Embryonic facial prominence (tissue), 1 donor: ENCODE measurements at regions not wholly inside any gene's neighbourhood (a gene's known extent, or its start where the extent isn't known, plus 50 kb on each side); places are given as distances from the start of the nearest gene placed in this dataset.
"Not testable (repeated sequence)": the region's sequence is repeated elsewhere in the genome, so short reads cannot be mapped to it uniquely, and the experiment has no call there.

Experiments
- DNase-seq: peaks from one replicate; pipeline ENCODE4 v3.0.0-alpha.2; 2016; ENCODE audit errors: extremely low spot score

GRCh38 chr14:48266201-48266600 lies 590.8 kb upstream of the MDGA2 start:
- not testable (repeated sequence) for DNase-seq

GRCh38 chr14:48261436-48261835 lies 586.0 kb upstream of the MDGA2 start:
- no peak for DNase-seq

DNA sequence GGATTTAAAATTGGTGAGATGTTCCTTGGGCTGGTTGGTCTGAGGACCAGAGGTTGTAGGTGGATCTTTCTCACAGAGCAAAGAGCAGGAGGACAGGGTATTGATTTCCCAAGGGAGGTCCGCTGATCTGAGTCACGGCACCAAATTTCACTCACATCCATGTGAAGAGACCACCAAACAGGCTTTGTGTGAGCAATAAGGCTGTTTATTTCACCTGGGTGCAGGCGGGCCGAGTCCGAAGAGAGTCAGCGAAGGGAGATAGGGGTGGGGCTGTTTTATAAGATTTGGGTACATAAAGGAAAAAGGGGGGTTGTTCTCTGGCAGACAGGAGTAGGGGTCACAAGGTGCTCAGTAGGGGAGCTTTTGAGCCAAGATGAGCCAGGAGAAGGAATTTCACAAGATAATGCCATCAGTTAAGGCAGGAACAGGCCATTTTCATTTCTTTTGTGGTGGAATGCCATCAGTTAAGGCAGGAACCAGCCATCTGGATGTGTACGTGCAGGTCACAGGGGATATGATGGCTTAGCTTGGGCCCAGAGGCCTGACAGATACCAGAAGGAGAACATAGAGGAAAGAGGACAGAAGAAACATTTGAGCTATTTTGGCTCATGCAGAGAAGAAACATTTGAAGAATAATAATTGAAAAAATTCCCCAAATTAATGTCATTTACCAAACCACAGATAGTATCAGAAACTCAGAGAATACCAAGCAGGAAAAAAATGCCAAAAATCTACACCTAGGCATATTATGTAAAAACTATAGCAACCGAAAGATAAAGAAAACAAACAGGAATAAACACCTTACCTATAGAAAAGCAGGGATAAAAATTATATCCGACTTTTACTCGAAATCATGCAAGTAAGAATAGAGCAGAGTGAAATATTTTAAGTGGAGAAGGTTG lies 585.2 kb upstream of the MDGA2 start:
- not testable (repeated sequence) for DNase-seq

- not testable (repeated sequence) for DNase-seq
Measured at GRCh38 chr14:48259876-48260275, 584.5 kb upstream of the MDGA2 start.

DNA sequence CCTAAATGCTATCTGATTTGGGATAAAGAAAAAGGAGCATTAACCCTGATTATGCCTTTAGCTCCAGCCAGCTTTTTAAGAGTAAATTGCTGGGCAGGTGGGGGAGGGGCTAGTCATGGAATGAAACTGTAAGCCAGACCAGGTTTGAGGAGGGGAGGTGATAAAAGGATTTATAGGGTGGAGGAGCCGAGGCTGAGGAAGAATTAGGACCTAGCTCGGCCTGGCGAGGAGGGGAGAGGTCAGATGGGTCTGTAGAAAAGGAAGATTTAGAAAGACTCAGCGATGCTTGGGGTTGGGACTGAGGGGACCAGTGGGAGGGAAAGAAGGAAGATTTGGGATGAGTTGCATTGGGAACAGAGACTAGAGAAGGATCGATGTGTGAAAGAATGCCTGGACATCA lies 583.8 kb upstream of the MDGA2 start:
- not testable (repeated sequence) for DNase-seq

- not testable (repeated sequence) for DNase-seq
Measured at GRCh38 chr14:48258703-48259102, 583.3 kb upstream of the MDGA2 start.

DNA sequence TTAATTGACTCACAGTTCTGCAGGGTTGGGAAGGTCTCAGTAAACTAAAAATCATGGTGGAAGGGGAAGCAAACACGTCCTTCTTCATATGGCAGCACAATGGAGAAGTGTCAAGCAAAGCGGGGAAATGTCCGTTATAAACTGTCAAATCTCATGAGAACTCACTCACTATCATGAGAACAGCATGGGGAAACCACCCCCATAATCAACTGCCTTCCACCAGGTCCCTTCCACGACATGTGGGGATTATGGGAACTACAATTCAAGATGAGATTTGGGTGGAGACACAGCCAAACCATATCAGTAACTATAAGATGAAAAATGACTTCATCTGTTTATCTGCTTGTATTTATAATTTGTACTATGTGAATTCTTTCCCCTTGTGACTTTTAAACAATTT lies 577.6 kb upstream of the MDGA2 start:
- DNase-seq: no peak

DNA sequence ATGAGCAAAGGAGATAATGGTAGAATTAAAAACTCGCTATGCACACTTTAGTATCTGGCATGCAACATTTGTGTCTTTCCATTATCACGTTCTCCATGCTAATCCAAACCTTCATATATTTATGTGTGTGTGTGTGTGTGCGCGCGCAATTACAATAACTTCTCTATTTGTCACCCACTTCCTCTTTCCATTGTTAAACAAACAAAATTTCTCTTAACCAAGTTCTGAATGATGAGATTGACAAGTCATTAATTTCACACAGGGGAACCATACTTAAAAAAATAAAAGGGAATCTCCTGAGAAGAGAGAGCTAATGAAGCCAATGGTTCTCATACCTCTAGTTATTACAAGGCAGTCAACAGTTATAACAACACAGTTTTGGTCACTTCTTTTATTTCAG lies 575.9 kb upstream of the MDGA2 start:
- DNase-seq: no peak

GRCh38 chr14:48250575-48250974 lies 575.2 kb upstream of the MDGA2 start:
- DNase-seq: no peak

GRCh38 chr14:48247977-48248376 lies 572.6 kb upstream of the MDGA2 start:
- no peak for DNase-seq

DNA sequence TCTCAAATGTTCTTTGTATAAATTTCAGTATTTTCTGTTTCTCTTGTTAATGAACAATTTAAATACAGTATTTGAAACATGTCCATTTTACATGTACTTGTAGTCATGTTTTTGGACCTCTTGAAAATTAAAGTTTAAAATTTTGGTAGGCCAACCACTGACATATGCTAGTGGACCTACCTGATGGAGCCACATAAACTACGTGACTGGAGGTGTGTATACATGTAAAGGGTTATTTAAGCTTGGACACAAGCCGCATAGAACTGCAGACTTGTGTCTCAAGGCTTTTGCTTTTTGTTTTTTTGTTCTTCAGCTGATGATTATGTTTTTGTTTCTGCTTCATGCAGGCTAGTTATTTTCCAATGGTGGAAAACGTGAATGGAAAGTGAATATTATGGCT lies 568.5 kb upstream of the MDGA2 start:
- DNase-seq: no peak

DNA sequence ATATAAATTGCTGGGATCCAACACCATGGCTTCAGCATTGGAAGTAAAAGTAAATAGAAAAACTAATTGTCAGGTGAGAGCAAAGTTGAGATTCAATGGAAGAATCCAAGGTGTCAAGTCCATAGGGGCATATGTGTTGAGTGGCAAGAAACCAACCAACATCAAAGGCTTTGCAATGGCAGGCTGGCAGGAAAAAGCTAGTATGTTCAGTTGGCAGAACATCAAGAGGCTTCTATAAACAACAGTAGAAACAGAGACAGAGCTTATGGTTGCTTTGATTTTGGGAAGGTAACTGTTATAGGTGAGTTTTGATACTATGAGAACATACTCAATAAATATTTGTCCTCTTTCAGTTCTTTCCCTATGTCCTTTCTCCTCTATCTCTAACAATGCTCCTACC lies 553.7 kb upstream of the MDGA2 start:
- no peak for DNase-seq

GRCh38 chr14:48193893-48194292 lies 518.5 kb upstream of the MDGA2 start:
- DNase-seq: no peak

DNA sequence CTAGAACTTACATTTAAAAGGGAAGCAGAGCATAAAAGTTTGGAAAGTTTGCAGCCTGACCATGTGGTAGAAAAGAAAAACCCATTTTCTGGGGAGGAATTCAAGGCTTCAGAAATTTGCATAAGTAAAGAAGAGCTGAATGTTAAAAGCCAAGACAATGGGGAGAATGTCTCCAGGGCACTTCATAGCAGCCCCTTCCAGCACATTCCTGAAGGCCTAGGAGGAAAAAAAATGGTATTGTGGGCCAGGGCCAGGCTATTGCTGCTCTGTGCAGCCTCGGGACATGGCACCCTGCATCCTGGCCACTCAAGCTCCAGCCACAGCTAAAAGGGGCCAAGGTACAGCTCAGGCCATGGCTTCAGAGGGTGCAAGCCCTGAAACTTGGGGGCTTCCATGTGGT lies 474.2 kb upstream of the MDGA2 start:
- DNase-seq: not testable (repeated sequence)

DNA sequence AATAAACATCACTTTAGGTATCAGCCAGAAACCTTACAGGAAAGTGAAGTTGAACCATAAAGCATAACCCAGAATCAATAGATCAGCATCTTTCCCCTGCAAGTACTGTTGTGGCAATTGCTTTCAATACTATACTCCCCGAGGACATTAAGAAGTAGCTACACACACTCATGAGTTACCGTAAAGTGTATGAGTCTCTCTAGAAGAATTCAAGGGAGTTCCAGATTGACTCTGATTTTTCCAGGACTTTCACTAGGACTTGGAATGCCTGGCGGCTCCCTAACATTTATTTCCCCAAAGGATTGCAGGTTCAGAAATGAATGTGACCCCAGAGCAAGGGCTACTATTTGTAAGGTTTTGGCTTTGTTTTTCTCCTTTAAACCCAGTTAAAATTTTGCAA lies 465.4 kb upstream of the MDGA2 start:
- DNase-seq: no peak

GRCh38 chr14:48129472-48129871 lies 454.1 kb upstream of the MDGA2 start:
- no peak for DNase-seq

DNA sequence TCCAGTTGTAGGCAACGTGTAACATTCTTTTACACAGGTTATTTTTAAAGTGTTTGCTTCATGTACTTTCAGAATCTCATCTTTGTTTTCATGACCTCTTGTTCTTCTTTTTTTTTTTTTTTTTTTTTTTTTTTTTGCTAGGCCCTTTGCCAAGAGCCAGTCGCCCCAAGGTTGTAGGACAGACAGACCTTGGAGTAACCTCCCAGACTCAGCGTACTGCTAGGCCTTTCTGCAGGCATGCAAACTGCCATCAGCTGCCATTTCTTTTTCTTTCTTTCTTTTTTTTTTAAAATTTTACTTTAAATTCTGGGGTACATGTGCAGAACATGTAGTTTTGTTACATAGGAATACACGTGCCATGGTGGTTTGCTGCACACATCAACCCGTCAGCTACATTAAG lies 452.3 kb upstream of the MDGA2 start:
- no peak for DNase-seq

DNA sequence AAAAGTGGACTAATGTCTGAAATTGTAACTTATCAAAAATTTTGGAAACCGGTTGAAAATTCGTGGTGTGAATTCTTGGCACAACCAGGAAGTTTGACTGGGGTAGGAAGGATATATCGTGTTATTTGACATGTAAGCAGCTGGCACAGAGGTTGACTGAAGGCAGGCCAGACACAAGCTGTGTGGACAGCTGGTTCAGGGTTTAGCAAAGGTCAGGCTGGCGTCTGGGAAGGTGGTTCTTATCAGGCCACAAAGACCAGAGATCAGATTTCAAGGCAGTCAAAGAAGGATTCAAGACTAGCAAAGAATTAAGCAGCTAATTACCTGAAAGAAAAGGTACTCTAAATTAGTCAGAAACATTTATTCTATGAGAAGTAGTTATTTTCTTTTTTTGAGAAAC lies 450.2 kb upstream of the MDGA2 start:
- no peak for DNase-seq

DNA sequence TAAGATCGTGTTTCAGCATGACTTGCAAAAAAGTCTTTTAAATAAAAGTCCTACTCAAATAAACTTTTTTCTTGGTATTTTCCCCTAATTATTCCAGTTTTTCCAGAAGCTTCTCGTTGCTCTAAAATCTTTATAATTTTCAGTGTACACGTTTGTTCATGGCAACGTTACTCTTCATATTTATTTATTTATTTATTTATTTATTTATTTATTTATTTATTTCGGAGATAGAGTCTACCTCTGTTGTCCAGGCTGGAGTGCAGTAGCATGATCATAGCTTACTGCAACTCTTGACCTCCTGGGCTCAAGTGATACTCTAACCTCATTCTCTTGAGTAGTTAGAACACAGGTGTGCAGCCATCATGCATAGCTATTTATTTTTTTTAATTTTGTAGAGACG lies 438.3 kb upstream of the MDGA2 start:
- DNase-seq: no peak

DNA sequence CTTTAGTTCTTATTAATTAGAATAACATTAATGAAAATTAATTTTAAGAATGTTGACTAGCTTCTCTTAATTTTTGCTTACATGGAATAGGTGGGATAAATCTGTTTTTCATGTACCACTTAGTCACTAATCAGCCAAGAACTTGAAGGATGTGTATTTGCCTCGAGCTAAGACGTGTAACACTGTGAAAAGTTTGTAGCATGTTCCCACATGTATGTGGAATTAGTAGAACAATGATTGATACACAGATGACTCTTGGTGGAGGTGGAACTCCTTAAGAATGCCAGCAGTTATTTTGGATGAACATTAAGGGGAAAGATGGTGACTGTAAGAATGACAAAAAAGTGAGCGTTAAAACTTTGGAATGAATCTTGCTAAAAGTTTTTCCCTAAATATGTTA lies 435.7 kb upstream of the MDGA2 start:
- DNase-seq: no peak

DNA sequence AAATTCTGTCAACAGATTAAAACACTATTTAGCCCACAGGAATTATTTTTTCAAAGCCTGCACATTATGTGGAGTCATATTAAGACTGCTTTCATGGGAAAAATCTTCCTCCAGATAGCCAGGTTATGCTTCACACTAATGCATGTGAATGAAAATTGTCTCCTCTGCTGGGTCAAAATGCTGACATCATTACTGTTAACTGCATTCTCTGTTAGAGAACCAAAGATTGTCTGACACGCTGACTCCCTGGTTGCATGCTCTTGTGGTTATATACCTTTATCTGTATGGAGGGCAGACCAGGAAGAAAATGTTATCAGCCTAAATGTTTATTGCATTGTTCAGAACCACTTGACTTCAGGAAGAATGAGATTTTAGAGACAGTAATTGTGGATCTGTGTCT lies 432.2 kb upstream of the MDGA2 start:
- no peak for DNase-seq

DNA sequence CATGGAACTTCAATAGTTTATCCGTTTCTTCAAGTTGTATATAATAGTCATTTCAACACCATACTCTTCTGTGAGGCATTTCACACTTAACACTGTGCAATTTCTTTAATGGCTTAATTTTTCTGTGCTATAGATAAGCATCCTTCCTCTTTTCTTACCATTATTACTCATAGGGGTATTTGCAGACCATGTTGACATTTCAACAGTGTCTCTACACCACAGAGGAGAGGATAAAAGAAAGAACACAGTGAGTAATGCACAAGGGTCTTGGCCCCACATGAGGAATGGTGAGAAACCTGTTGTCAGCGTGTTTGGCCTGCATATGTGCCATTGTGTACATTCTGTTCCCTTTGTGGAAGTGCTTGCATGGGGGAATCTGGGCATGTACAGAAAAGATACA lies 421.5 kb upstream of the MDGA2 start:
- no peak for DNase-seq

DNA sequence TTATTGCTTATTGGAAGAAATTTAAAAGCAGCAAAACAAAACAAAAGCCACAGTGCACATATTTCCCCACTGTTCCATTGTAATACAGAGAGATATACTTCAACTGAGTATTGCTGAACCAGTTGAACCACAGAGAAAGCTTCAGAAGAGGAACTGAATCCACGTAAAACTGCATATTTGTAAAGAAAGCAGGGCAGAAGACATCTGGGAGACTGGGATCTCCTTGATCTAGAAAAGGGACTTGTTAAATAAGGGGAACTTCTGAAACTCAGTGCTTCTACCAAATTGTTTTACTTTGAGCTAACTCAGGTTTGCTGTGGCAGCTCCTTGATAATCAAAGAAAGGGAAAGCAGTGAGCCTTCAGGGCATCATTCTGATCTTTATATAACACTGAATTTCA lies 411.1 kb upstream of the MDGA2 start:
- no peak for DNase-seq

GRCh38 chr14:48075487-48075886 lies 400.1 kb upstream of the MDGA2 start:
- no peak for DNase-seq
